RWPE1 (cell line): ENCODE measurements at regions not wholly inside any gene's neighbourhood (a gene's known extent, or its start where the extent isn't known, plus 50 kb on each side); places are given as distances from the start of the nearest gene placed in this dataset.

Source experiments
- CTCF ChIA-PET: fragments of 350-600 bp; sonication (Branson Sonifier 250); formaldehyde crosslinking; extraction: SDS; loops from one replicate; lab custom pipeline; 2021; lab: Yijun Ruan, JAX
- POLR2A ChIA-PET: fragments of 400-600 bp; formaldehyde crosslinking; extraction: SDS; loops from one replicate; lab custom pipeline; 2020; ENCODE audit warnings: antibody characterized with exemption; ENCODE audit not compliant: low non-redundant PET; lab: Yijun Ruan, JAX
- DNase-seq: peaks from one replicate; pipeline ENCODE4 v3.0.0; 2012; ENCODE audit warnings: low spot score
- H3K27ac ChIP-seq: fragments of 450-650 bp; 2 replicates; pipeline ENCODE4 v1.5.1; 2017
- CTCF ChIP-seq: fragments of 450-650 bp; conservative IDR thresholded peaks from 2 replicates; pipeline ENCODE4 v1.5.1; 2017; ENCODE audit warnings: low read depth, mild to moderate bottlenecking

GRCh38 chr7:10708447-10708846, 265.2 kb upstream of the PHF14 start:
- ChIA-PET CTCF (no interaction called here), POLR2A (no interaction called here)
- TF ChIP-seq CTCF, result no peak
- H3K27ac ChIP-seq, result no peak overlapping the region
- DNase-seq, result no peak

- no peak for DNase-seq
- ChIA-PET POLR2A (no interaction called here), CTCF (interaction anchor here (0.7 kb wide), 1 partner anchor 144 kb away, joined by 3 read pairs; no protein-coding TSS in a partner anchor)
- no peak overlapping the region for H3K27ac ChIP-seq
- no peak for TF ChIP-seq CTCF
These were observed 254.9 kb upstream of the PHF14 start for GRCh38 chr7:10718768-10719167.

GRCh38 chr7:10720042-10720441, 253.6 kb upstream of the PHF14 start:
- no peak for DNase-seq
- H3K27ac ChIP-seq, result no peak overlapping the region
- ChIA-PET CTCF (no interaction called here), POLR2A (no interaction called here)
- TF ChIP-seq CTCF, result no peak

GRCh38 chr7:10721289-10721688, 252.4 kb upstream of the PHF14 start:
- H3K27ac ChIP-seq, result no peak overlapping the region
- TF ChIP-seq CTCF, result no peak
- POLR2A ChIA-PET, result no interaction called here
- CTCF ChIA-PET, result no interaction called here
- DNase-seq, result no peak

GRCh38 chr7:10723832-10724231, 249.8 kb upstream of the PHF14 start:
- no peak overlapping the region for H3K27ac ChIP-seq
- ChIA-PET POLR2A (no interaction called here), CTCF (interaction anchor here (0.6 kb wide), 1 partner anchor 194 kb away, joined by 3 read pairs; no protein-coding TSS in a partner anchor)
- no peak for DNase-seq
- no peak for TF ChIP-seq CTCF

- no peak for DNase-seq
- CTCF ChIA-PET, result interaction anchor here (0.6 kb wide), 1 partner anchor 195 kb away, joined by 3 read pairs; no protein-coding TSS in a partner anchor
- POLR2A ChIA-PET, result no interaction called here
- no peak overlapping the region for H3K27ac ChIP-seq
- TF ChIP-seq CTCF, result no peak
These were observed 249.2 kb upstream of the PHF14 start for GRCh38 chr7:10724449-10724848.
